NT2/D1 (cell line): ENCODE measurements at regions not wholly inside any gene's neighbourhood (a gene's known extent, or its start where the extent isn't known, plus 50 kb on each side); places are given as distances from the start of the nearest gene placed in this dataset.

Experiments
- SUZ12 ChIP-seq: IDR thresholded peaks from 2 replicates; pipeline ENCODE4 v1.6.1; 2011; ENCODE audit not compliant: insufficient read length, insufficient read depth; ENCODE audit errors: extremely low read depth
- YY1 ChIP-seq: IDR thresholded peaks from 2 replicates; pipeline ENCODE4 v1.6.1; 2011; ENCODE audit not compliant: insufficient read length, insufficient read depth
- ZNF274 ChIP-seq: IDR thresholded peaks from 2 replicates; pipeline ENCODE4 v1.6.1; 2011; ENCODE audit warnings: mild to moderate bottlenecking, low read depth, low read length

GRCh38 chr14:87725318-87725717 lies 267.7 kb downstream of the GALC start:
- TF ChIP-seq ZNF274: no peak
- no peak for TF ChIP-seq SUZ12
- no peak for TF ChIP-seq YY1
